G401 (cell line): ENCODE measurements at regions not wholly inside any gene's neighbourhood (a gene's known extent, or its start where the extent isn't known, plus 50 kb on each side); places are given as distances from the start of the nearest gene placed in this dataset.
"Not testable (repeated sequence)": the region's sequence is repeated elsewhere in the genome, so short reads cannot be mapped to it uniquely, and the experiment has no call there.

Source experiments
- DNase-seq: peaks from one replicate; pipeline ENCODE4 v3.0.0-alpha.2; 2015; ENCODE audit warnings: low spot score
- in situ Hi-C: cut with HindIII; loops from 2 replicates; pipeline ENCODE4 v1.10.0; 2016; ENCODE audit warnings: low sequenced_read_pairs, mixed read lengths

DNA sequence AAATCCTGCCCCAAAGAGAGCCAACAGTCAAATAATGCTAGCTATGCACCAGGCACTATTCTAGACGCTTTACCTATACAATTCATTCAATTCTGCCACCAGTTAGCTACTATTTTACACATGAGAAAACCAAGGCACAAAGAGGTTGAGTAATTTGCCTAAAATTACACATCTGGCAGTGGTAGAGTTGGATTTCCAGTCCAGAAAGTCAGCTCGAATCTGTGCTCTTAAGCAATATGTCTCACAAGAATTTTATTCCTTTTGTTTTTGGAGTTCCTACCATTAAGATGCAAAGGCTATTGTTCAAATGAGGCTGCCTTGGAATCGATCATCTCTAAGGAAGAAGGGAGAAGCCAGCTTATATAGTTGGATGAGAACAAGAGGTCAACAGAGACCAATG is 256.9 kb upstream of the RASA1 start:
- no peak for DNase-seq
- in situ Hi-C loops: no loop called here

DNA sequence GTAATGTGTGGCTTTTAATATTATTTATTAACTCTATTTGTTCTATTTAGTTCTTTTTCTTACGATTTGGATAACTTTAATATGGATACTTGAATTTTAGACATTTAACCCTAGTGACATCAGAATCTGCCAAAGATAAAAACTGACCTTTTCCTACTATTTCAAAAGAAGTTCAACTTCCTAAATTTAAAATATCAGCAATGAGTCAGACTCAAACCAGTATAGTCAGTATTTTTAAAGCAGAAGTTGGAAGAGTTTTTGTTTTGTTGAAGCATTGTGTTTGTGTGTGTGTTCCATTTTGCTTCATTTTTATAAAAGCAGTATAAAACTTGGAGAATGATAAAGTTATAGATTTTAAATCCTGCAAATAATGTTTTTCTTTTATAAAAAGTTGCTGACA is 251.8 kb upstream of the RASA1 start:
- in situ Hi-C loops: no loop called here
- DNase-seq: no peak

- DNase-seq: no peak
- in situ Hi-C loops: no loop called here
Observed at GRCh38 chr5:87020099-87020934, 247.4 kb upstream of the RASA1 start.

GRCh38 chr5:87022415-87022814 is 245.3 kb upstream of the RASA1 start:
- in situ Hi-C loops: no loop called here
- no peak for DNase-seq

GRCh38 chr5:87027570-87027969 is 240.1 kb upstream of the RASA1 start:
- DNase-seq: no peak
- in situ Hi-C loops: no loop called here

- no peak for DNase-seq
- in situ Hi-C loops: no loop called here
Observed at GRCh38 chr5:87029951-87030350, 237.7 kb upstream of the RASA1 start.

GRCh38 chr5:87030699-87031098 is 237.0 kb upstream of the RASA1 start:
- no peak for DNase-seq
- in situ Hi-C loops: no loop called here

DNA sequence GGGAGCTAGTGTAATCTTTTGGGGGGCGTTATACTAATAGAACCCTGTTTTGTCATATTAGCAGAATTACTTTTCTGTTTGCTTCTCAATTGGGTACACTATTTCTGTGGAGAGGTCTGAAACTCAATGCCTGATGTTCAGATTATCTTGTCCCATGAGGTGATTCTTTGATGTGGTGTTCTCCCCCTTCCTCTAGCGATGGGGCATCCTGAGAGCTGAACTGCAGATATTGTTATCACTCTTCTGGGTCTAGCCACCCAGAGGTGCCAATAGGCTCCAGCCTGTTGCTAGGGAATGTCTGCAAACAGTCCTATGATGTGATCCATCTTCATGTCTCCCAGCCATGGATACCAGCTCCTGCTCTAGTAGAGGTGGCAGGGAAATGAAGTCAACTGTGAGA is 233.1 kb upstream of the RASA1 start:
- in situ Hi-C loops: no loop called here
- DNase-seq: no peak

DNA sequence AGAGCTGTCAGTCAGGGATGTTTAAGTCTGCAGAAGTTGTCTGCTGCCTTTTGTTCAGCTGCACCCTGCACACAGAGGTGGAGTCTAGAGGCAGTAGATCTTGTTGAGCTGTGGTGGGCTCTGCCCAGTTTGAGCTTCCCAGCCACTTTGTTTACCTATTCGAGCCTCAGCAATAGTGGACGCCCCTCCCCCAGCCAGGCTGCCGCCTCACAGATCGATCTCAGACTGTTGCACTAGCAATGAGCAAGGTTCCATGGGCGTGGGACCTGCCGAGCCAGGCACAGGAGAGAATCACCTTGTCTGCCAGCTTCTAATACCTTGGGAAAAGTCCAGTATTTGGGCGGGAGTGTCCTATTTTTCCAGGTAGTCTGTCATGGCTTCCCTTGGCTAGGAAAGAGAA is 225.1 kb upstream of the RASA1 start:
- DNase-seq: no peak
- in situ Hi-C loops: no loop called here

- in situ Hi-C loops: no loop called here
- no peak for DNase-seq
Observed at GRCh38 chr5:87048156-87048555, 219.5 kb upstream of the RASA1 start.

GRCh38 chr5:87049012-87049411 is 218.7 kb upstream of the RASA1 start:
- in situ Hi-C loops, DNase-seq: not testable (repeated sequence)

DNA sequence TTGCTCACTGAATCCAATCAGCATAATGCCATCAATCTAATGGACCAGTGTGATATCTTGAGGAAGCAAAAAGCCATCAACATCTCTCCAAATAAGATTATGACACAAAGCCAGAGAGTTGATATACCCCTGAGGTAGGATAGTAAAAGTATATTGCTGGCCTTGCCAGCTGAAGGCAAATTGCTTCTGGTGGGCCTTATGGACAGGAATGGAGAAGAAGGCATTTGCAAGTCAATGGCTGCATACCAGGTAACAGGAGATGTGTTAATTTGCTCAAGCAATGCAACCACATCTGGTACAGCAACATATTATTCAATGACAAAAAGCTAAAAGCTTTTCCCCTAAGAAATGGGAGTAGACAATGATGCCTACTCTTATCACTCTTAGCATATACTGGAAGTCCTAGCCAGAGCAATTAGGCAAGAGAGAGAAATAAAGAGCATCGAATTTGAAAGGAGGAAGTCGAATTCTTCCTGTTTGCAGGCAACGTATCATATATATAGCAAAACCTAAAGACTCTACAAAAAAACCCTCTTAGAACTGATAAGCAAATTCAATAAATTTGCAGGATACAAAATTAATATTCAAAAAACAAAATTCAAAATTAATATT is 216.1 kb upstream of the RASA1 start:
- no peak for DNase-seq
- in situ Hi-C loops: no loop called here

DNA sequence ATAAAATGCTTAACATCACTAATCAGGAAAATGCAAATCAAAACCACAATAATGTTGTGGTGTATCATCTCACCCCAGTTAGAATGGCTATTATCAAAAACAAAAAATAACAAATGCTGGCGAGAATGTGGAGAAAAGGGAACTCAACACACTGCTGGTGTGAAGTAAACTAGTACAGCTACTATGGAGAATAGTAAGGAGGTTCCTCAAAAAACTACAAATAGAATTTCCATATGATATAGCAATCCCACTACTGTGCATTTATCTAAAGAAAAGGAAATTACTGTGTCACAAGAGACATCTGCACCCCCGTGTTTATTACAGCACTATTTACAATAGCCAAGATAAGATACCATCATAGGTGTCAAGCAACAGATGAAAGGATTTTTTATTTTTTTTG is 214.5 kb upstream of the RASA1 start:
- no peak for DNase-seq
- in situ Hi-C loops: no loop called here

DNA sequence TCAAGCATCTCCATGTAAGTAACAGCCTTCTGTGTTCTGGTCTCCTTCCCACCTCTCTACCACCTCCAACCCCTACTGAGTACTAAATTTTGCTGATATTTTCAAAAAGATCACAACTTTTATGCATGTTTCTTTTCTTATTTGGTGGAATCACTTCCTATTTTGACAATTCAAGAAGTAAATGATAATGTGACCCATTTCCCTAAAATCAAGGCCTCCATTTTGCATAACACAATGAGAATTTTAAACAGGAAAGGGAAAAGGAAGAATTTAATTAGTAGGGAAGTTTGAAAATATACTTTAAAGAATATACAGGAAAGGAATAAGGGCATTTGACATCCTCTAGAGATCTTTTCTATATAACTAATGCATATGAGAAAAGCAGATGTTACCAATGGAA is 212.9 kb upstream of the RASA1 start:
- no peak for DNase-seq
- in situ Hi-C loops: no loop called here

- no peak for DNase-seq
- in situ Hi-C loops: no loop called here
Observed at GRCh38 chr5:87061046-87061445, 206.6 kb upstream of the RASA1 start.

GRCh38 chr5:87069311-87069710 is 198.4 kb upstream of the RASA1 start:
- in situ Hi-C loops: no loop called here

GRCh38 chr5:87069974-87070608 is 197.6 kb upstream of the RASA1 start:
- in situ Hi-C loops: no loop called here
- peak; percentile 18 for DNase-seq

More at GRCh38 chr5:87069311-87069710, 198.4 kb upstream of the RASA1 start:
- no peak for DNase-seq

DNA sequence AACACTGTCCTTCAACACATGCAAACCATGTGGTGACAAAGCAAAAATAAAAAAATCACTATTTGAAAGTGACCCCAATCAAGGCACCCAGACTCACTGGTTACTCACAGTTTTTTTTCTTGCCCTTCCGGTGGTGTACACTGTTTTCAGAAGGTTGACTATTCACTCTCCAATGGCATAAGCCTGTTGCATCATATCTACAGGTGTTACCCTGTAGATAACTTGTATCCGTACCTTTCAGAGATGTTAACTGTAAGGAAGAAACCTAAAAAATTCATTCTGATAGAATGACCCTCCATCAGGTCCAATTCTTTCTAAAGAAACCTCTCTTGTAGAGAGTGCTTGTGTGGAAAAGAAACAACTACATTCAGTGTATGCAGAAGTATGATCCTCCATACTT is 193.6 kb upstream of the RASA1 start:
- in situ Hi-C loops: no loop called here
- DNase-seq: no peak

- DNase-seq: no peak
- in situ Hi-C loops: no loop called here
Observed at GRCh38 chr5:87074934-87075541, 192.6 kb upstream of the RASA1 start.

DNA sequence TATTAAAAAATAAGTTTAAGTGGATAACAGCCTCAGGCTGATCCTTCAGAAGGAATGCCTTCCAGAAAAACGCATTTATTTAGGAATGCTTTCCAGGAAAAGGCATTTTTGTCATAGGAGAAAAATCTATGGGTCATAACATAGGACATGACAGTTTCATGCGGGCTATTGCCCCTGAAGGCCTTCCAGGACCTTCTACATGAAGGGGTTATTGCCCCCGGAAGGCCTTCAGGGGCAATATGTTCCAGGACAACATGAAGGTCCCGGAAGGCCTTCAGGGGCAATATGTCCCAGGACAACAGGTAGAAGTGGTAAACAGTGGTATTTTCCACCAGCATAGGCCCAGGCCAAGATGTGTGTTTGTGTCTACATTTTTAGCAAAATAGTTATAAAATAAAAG is 191.3 kb upstream of the RASA1 start:
- in situ Hi-C loops: no loop called here
- DNase-seq: no peak
